ENCODE measurements at regions not wholly inside any gene's neighbourhood (a gene's known extent, or its start where the extent isn't known, plus 50 kb on each side); places are given as distances from the start of the nearest gene placed in this dataset.

DNA sequence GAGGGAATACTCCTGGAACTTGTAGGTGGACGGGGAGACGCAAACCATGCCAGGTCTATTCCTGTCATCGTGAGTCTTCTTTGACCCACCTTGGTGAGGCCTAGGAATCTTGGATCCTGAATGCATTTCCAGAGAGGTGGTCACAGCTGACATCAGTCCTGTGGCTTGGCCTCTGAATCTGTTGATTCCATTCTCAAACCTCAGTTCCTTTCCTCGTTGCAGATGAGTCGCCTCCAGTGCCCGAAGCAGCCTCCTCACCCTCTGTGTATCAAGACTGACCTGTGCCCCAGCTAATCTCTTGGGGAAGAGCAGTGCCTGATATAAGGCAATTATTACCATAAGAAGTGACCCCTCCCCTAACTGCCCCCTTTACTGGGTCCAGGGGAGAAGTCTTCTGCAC is 118.1 kb downstream of the SMIM20 start:
- no peak overlapping the region for H3K4me3 ChIP-seq
- H3K27me3 ChIP-seq, result peaks cover 0 to 13% (median 0%) of the 10 kb centered on the region in 9 donors
- peaks cover 0 to 7% (median 0%) of the 10 kb centered on the region in 12 donors for H3K9me3 ChIP-seq
- peak overlapping the region in 3 of 12 donors; percentile 24 to 52 (median 46) for H3K27ac ChIP-seq
- ATAC-seq (no peak), DNase-seq (no peak)
- peaks cover 0 to 37% (median 10%) of the 10 kb centered on the region in 12 donors for H3K4me1 ChIP-seq
- TF ChIP-seq, protein P1, sequence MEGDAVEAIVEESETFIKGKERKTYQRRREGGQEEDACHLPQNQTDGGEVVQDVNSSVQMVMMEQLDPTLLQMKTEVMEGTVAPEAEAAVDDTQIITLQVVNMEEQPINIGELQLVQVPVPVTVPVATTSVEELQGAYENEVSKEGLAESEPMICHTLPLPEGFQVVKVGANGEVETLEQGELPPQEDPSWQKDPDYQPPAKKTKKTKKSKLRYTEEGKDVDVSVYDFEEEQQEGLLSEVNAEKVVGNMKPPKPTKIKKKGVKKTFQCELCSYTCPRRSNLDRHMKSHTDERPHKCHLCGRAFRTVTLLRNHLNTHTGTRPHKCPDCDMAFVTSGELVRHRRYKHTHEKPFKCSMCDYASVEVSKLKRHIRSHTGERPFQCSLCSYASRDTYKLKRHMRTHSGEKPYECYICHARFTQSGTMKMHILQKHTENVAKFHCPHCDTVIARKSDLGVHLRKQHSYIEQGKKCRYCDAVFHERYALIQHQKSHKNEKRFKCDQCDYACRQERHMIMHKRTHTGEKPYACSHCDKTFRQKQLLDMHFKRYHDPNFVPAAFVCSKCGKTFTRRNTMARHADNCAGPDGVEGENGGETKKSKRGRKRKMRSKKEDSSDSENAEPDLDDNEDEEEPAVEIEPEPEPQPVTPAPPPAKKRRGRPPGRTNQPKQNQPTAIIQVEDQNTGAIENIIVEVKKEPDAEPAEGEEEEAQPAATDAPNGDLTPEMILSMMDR (IDR thresholded peaks at IDR 0.05), result no peak
- TF ChIP-seq POLR2A (IDR thresholded peaks at IDR 0.05), result no peak
- 84 to 89% (median 87%) methylated on average over 6 of the region's 6 CpGs for whole genome bisulfite sequencing, 4 donors
- no peaks in the 10 kb centered on the region for H3K36me3 ChIP-seq
- intact Hi-C loops (cut with DNase I), result loop anchor here in 1 of 10 donors (5.0 kb wide), 1 partner anchor 290 kb away; the partner anchor contains the start of gene RBPJ

DNA sequence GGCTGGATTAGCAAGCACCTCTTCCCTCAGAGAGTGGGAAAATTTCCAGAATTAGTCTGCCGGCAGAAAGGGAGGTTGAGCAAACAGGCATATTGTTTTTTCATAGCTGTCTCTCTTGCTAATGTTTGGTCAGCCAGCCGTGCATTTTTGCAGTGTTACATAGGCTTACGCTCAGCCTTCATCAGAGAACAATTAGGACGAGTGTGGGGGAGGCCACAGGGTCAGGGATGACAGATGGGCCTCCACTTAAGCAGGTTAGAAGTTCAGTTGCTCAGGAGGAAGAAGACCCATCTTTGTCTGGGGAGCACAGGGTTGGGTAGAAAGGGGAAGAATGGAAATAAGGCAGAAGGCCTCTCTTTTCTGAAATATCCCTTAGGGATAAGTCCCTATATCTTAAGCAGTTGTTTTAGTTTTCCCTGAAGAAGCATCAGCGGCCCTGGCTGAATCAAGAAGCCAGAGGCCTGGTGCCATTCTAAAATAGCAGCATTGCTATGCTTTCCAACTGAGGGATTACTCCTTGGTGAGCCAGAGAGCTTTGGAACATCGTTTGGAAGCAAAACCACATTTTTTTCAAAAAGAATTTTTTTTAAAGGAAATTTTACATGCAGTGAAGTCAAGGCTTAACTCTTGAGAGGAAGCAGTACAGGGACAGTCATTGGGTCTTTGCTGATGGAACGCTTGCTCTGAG is 118.8 kb downstream of the SMIM20 start:
- Histone ChIP-seq H3K9me3 (peaks cover 0 to 7% (median 0%) of the 10 kb centered on the region in 12 donors), H3K36me3 (no peaks in the 10 kb centered on the region), H3K27ac (peak overlapping the region in 5 of 12 donors; percentile 24 to 52 (median 35)), H3K4me3 (no peak overlapping the region), H3K27me3 (peaks cover 0 to 13% (median 0%) of the 10 kb centered on the region in 9 donors), H3K4me1 (peaks cover 0 to 37% (median 10%) of the 10 kb centered on the region in 12 donors)
- ATAC-seq, result peak in 2 of 4 donors; percentile 12 to 43
- TF ChIP-seq, protein P1 (IDR thresholded peaks at IDR 0.05), result no peak
- TF ChIP-seq POLR2A (IDR thresholded peaks at IDR 0.05), result no peak
- 50 to 65% (median 59%) methylated on average over 7 of the region's 7 CpGs for WGBS, 4 donors
- intact Hi-C loops (cut with DNase I), result loop anchor here in 1 of 10 donors (5.0 kb wide), 1 partner anchor 290 kb away; the partner anchor contains the start of gene RBPJ
- DNase-seq, result no peak

DNA sequence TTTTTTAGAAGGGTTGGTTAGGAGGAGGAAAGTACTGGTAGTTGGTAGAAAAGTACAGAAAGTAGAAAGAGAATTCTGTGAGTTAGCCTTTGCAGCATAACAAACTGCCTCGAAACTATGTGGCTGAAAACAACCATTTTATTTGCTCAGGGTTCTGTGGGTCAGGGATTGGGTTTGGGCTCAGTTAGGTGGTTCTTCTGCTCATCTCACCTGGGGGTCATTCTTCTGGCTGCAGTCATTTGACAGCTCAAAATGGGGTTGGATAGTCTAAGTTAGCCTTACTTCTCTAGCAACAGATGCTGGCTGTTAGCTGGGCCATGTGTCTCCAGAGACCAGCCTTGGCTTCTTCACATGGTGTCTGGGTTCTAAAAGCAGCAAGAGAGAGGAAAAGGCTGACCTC is 119.4 kb downstream of the SMIM20 start:
- no peak for DNase-seq
- H3K27me3 ChIP-seq, result peaks cover 0 to 13% (median 0%) of the 10 kb centered on the region in 9 donors
- TF ChIP-seq, protein P1 (IDR thresholded peaks at IDR 0.05), result no peak
- TF ChIP-seq POLR2A (IDR thresholded peaks at IDR 0.05), result no peak
- peak overlapping the region in 3 of 12 donors; percentile 25 to 52 (median 35) for H3K27ac ChIP-seq
- intact Hi-C loops (cut with DNase I), result loop anchor here in 1 of 10 donors (5.0 kb wide), 1 partner anchor 289 kb away; the partner anchor contains the start of gene RBPJ
- peaks cover 0 to 7% (median 0%) of the 10 kb centered on the region in 12 donors for H3K9me3 ChIP-seq
- no peak for ATAC-seq
- peaks cover 0 to 37% (median 10%) of the 10 kb centered on the region in 12 donors for H3K4me1 ChIP-seq
- H3K36me3 ChIP-seq, result no peaks in the 10 kb centered on the region
- 83 to 93% (median 91%) methylated on average over 1 of the region's 1 CpG for WGBS, 4 donors
- H3K4me3 ChIP-seq, result no peak overlapping the region

DNA sequence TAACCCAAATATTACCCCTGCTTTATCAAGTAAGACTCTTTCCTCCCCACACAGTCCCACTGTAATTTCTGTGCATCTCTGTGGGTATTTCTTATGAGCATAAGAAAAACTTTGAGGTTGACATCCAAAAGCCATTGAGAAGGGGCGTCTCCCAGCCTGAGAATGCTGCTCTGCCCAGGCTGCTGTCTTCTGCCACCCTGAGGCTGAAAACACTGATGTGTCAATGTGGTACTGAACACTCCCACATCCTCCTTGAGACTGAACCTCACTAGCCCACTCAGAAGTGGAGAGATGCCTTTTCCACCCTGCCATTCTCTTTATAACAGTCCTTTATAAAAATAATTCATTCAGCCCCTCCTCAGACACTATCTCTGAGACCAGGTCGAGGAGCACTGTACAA is 120.8 kb downstream of the SMIM20 start:
- no peak for ATAC-seq
- H3K27ac ChIP-seq, result no peak overlapping the region
- no peak for TF ChIP-seq POLR2A (IDR thresholded peaks at IDR 0.05)
- TF ChIP-seq, protein P1 (IDR thresholded peaks at IDR 0.05), result no peak
- intact Hi-C loops (cut with DNase I), result loop anchor here in 1 of 10 donors (5.0 kb wide), 1 partner anchor 287 kb away; the partner anchor contains the start of gene RBPJ
- H3K9me3 ChIP-seq, result peaks cover 0 to 7% (median 0%) of the 10 kb centered on the region in 12 donors
- 63 to 82% (median 75%) methylated on average over 2 of the region's 2 CpGs for WGBS, 4 donors
- H3K27me3 ChIP-seq, result peaks cover 0 to 3% (median 0%) of the 10 kb centered on the region in 9 donors
- H3K4me1 ChIP-seq, result peaks cover 0 to 24% (median 2%) of the 10 kb centered on the region in 12 donors
- H3K4me3 ChIP-seq, result no peak overlapping the region
- no peak for DNase-seq
- H3K36me3 ChIP-seq, result no peaks in the 10 kb centered on the region

Data from heart left ventricle (tissue), 16 donors.